ENCODE measurements at regions not wholly inside any gene's neighbourhood (a gene's known extent, or its start where the extent isn't known, plus 50 kb on each side); places are given as distances from the start of the nearest gene placed in this dataset.

- no peak overlapping the region for H2AFZ ChIP-seq (ENCODE audit: low read length)
- no peak overlapping the region for H3K4me3 ChIP-seq (ENCODE audit: low read length)
- no peak overlapping the region for H3K27ac ChIP-seq (ENCODE audit: low read length)
- no peak overlapping the region for H3K4me2 ChIP-seq (ENCODE audit: low read depth, low read length, poor library complexity, severe bottlenecking)
- no peaks in the 10 kb centered on the region for H3K4me1 ChIP-seq (ENCODE audit: low read length)
- no peaks in the 10 kb centered on the region for H4K20me1 ChIP-seq (ENCODE audit: insufficient read depth, low read depth, low read length)
- no peak overlapping the region for H3K9ac ChIP-seq (ENCODE audit: low read length)
- no peaks in the 10 kb centered on the region for H3K36me3 ChIP-seq (ENCODE audit: insufficient read depth, low read length)
- no peaks in the 10 kb centered on the region for H3K9me3 ChIP-seq (ENCODE audit: low read length)
- no peak for DNase-seq
- no peaks in the 10 kb centered on the region for H3K9me2 ChIP-seq (replicated peaks; ENCODE audit: insufficient read depth, low read length)
- no peaks in the 10 kb centered on the region for H3K79me2 ChIP-seq (ENCODE audit: low read length)
- H3K27me3 ChIP-seq (ENCODE audit: low read length): no peaks in the 10 kb centered on the region
Observed at GRCh38 chr9:89970701-89971100, 365.9 kb downstream of the GADD45G start.

GRCh38 chr9:89972535-89972934, 367.7 kb downstream of the GADD45G start:
- Histone ChIP-seq H3K36me3 (ENCODE audit: insufficient read depth, low read length) (no peaks in the 10 kb centered on the region), H2AFZ (ENCODE audit: low read length) (no peak overlapping the region), H3K9me3 (ENCODE audit: low read length) (no peaks in the 10 kb centered on the region), H3K4me3 (ENCODE audit: low read length) (no peak overlapping the region), H3K9me2 (replicated peaks; ENCODE audit: insufficient read depth, low read length) (no peaks in the 10 kb centered on the region), H3K4me1 (ENCODE audit: low read length) (no peaks in the 10 kb centered on the region), H3K27me3 (ENCODE audit: low read length) (no peaks in the 10 kb centered on the region), H3K79me2 (ENCODE audit: low read length) (no peaks in the 10 kb centered on the region), H3K9ac (ENCODE audit: low read length) (no peak overlapping the region), H3K4me2 (ENCODE audit: low read depth, low read length, poor library complexity, severe bottlenecking) (no peak overlapping the region), H3K27ac (ENCODE audit: low read length) (no peak overlapping the region), H4K20me1 (ENCODE audit: insufficient read depth, low read depth, low read length) (no peaks in the 10 kb centered on the region)
- DNase-seq: no peak

GRCh38 chr9:89974582-89974981, 369.8 kb downstream of the GADD45G start:
- Histone ChIP-seq H3K9ac (ENCODE audit: low read length) (no peak overlapping the region), H3K9me2 (replicated peaks; ENCODE audit: insufficient read depth, low read length) (no peaks in the 10 kb centered on the region), H3K4me3 (ENCODE audit: low read length) (no peak overlapping the region), H3K27ac (ENCODE audit: low read length) (no peak overlapping the region), H3K4me2 (ENCODE audit: low read depth, low read length, poor library complexity, severe bottlenecking) (no peak overlapping the region), H3K9me3 (ENCODE audit: low read length) (no peaks in the 10 kb centered on the region), H3K79me2 (ENCODE audit: low read length) (no peaks in the 10 kb centered on the region), H2AFZ (ENCODE audit: low read length) (no peak overlapping the region), H3K4me1 (ENCODE audit: low read length) (no peaks in the 10 kb centered on the region), H3K27me3 (ENCODE audit: low read length) (no peaks in the 10 kb centered on the region), H3K36me3 (ENCODE audit: insufficient read depth, low read length) (no peaks in the 10 kb centered on the region), H4K20me1 (ENCODE audit: insufficient read depth, low read depth, low read length) (no peaks in the 10 kb centered on the region)
- no peak for DNase-seq

GRCh38 chr9:89975024-89975423, 370.2 kb downstream of the GADD45G start:
- no peaks in the 10 kb centered on the region for H4K20me1 ChIP-seq (ENCODE audit: insufficient read depth, low read depth, low read length)
- no peaks in the 10 kb centered on the region for H3K27me3 ChIP-seq (ENCODE audit: low read length)
- no peaks in the 10 kb centered on the region for H3K9me2 ChIP-seq (replicated peaks; ENCODE audit: insufficient read depth, low read length)
- no peaks in the 10 kb centered on the region for H3K79me2 ChIP-seq (ENCODE audit: low read length)
- no peak overlapping the region for H3K4me2 ChIP-seq (ENCODE audit: low read depth, low read length, poor library complexity, severe bottlenecking)
- no peak overlapping the region for H2AFZ ChIP-seq (ENCODE audit: low read length)
- no peak for DNase-seq
- H3K4me3 ChIP-seq (ENCODE audit: low read length): no peak overlapping the region
- H3K9ac ChIP-seq (ENCODE audit: low read length): no peak overlapping the region
- no peaks in the 10 kb centered on the region for H3K9me3 ChIP-seq (ENCODE audit: low read length)
- no peaks in the 10 kb centered on the region for H3K36me3 ChIP-seq (ENCODE audit: insufficient read depth, low read length)
- H3K27ac ChIP-seq (ENCODE audit: low read length): no peak overlapping the region
- no peaks in the 10 kb centered on the region for H3K4me1 ChIP-seq (ENCODE audit: low read length)

- H2AFZ ChIP-seq (ENCODE audit: low read length): no peak overlapping the region
- no peak overlapping the region for H3K4me2 ChIP-seq (ENCODE audit: low read depth, low read length, poor library complexity, severe bottlenecking)
- H3K9me3 ChIP-seq (ENCODE audit: low read length): no peaks in the 10 kb centered on the region
- H3K79me2 ChIP-seq (ENCODE audit: low read length): no peaks in the 10 kb centered on the region
- DNase-seq: no peak
- H3K27ac ChIP-seq (ENCODE audit: low read length): no peak overlapping the region
- H3K4me1 ChIP-seq (ENCODE audit: low read length): no peaks in the 10 kb centered on the region
- H3K9ac ChIP-seq (ENCODE audit: low read length): no peak overlapping the region
- no peaks in the 10 kb centered on the region for H3K9me2 ChIP-seq (replicated peaks; ENCODE audit: insufficient read depth, low read length)
- H3K36me3 ChIP-seq (ENCODE audit: insufficient read depth, low read length): no peaks in the 10 kb centered on the region
- H4K20me1 ChIP-seq (ENCODE audit: insufficient read depth, low read depth, low read length): no peaks in the 10 kb centered on the region
- H3K27me3 ChIP-seq (ENCODE audit: low read length): no peaks in the 10 kb centered on the region
- no peak overlapping the region for H3K4me3 ChIP-seq (ENCODE audit: low read length)
Observed at GRCh38 chr9:89975630-89976029, 370.8 kb downstream of the GADD45G start.

- H2AFZ ChIP-seq (ENCODE audit: low read length): no peak overlapping the region
- H3K4me2 ChIP-seq (ENCODE audit: low read depth, low read length, poor library complexity, severe bottlenecking): no peak overlapping the region
- peak; percentile 46 for DNase-seq
- H3K9ac ChIP-seq (ENCODE audit: low read length): no peak overlapping the region
- no peak overlapping the region for H3K4me3 ChIP-seq (ENCODE audit: low read length)
- H3K27ac ChIP-seq (ENCODE audit: low read length): no peak overlapping the region
- no peaks in the 10 kb centered on the region for H3K9me2 ChIP-seq (replicated peaks; ENCODE audit: insufficient read depth, low read length)
- no peaks in the 10 kb centered on the region for H4K20me1 ChIP-seq (ENCODE audit: insufficient read depth, low read depth, low read length)
- no peaks in the 10 kb centered on the region for H3K36me3 ChIP-seq (ENCODE audit: insufficient read depth, low read length)
- H3K4me1 ChIP-seq (ENCODE audit: low read length): no peaks in the 10 kb centered on the region
- H3K79me2 ChIP-seq (ENCODE audit: low read length): no peaks in the 10 kb centered on the region
- no peaks in the 10 kb centered on the region for H3K9me3 ChIP-seq (ENCODE audit: low read length)
- no peaks in the 10 kb centered on the region for H3K27me3 ChIP-seq (ENCODE audit: low read length)
Observed at GRCh38 chr9:89978185-89978584, 373.4 kb downstream of the GADD45G start.

GRCh38 chr9:89980600-89980999, 375.8 kb downstream of the GADD45G start:
- Histone ChIP-seq H3K4me1 (ENCODE audit: low read length) (no peaks in the 10 kb centered on the region), H3K9ac (ENCODE audit: low read length) (no peak overlapping the region), H3K27me3 (ENCODE audit: low read length) (no peaks in the 10 kb centered on the region), H3K9me3 (ENCODE audit: low read length) (no peaks in the 10 kb centered on the region), H3K79me2 (ENCODE audit: low read length) (no peaks in the 10 kb centered on the region), H3K27ac (ENCODE audit: low read length) (no peak overlapping the region), H3K4me3 (ENCODE audit: low read length) (no peak overlapping the region), H3K9me2 (replicated peaks; ENCODE audit: insufficient read depth, low read length) (no peaks in the 10 kb centered on the region), H3K4me2 (ENCODE audit: low read depth, low read length, poor library complexity, severe bottlenecking) (no peak overlapping the region), H4K20me1 (ENCODE audit: insufficient read depth, low read depth, low read length) (no peaks in the 10 kb centered on the region), H3K36me3 (ENCODE audit: insufficient read depth, low read length) (no peaks in the 10 kb centered on the region), H2AFZ (ENCODE audit: low read length) (no peak overlapping the region)
- DNase-seq: no peak

- Histone ChIP-seq H3K79me2 (ENCODE audit: low read length) (no peaks in the 10 kb centered on the region), H2AFZ (ENCODE audit: low read length) (no peak overlapping the region), H3K9me3 (ENCODE audit: low read length) (no peaks in the 10 kb centered on the region)
Observed at GRCh38 chr9:89982016-89982415, 377.2 kb downstream of the GADD45G start.

GRCh38 chr9:89983411-89983810, 378.6 kb downstream of the GADD45G start:
- Histone ChIP-seq H3K36me3 (ENCODE audit: insufficient read depth, low read length) (no peaks in the 10 kb centered on the region), H3K79me2 (ENCODE audit: low read length) (no peaks in the 10 kb centered on the region), H3K9me3 (ENCODE audit: low read length) (no peaks in the 10 kb centered on the region), H2AFZ (ENCODE audit: low read length) (no peak overlapping the region), H3K4me3 (ENCODE audit: low read length) (no peak overlapping the region), H3K27ac (ENCODE audit: low read length) (no peak overlapping the region), H3K9ac (ENCODE audit: low read length) (no peak overlapping the region), H3K9me2 (replicated peaks; ENCODE audit: insufficient read depth, low read length) (no peaks in the 10 kb centered on the region), H3K4me1 (ENCODE audit: low read length) (no peaks in the 10 kb centered on the region), H3K27me3 (ENCODE audit: low read length) (no peaks in the 10 kb centered on the region), H4K20me1 (ENCODE audit: insufficient read depth, low read depth, low read length) (no peaks in the 10 kb centered on the region), H3K4me2 (ENCODE audit: low read depth, low read length, poor library complexity, severe bottlenecking) (no peak overlapping the region)
- DNase-seq: no peak

More at GRCh38 chr9:89982016-89982415, 377.2 kb downstream of the GADD45G start:
- Histone ChIP-seq H3K36me3 (ENCODE audit: insufficient read depth, low read length) (no peaks in the 10 kb centered on the region), H3K27me3 (ENCODE audit: low read length) (no peaks in the 10 kb centered on the region), H4K20me1 (ENCODE audit: insufficient read depth, low read depth, low read length) (no peaks in the 10 kb centered on the region), H3K9me2 (replicated peaks; ENCODE audit: insufficient read depth, low read length) (no peaks in the 10 kb centered on the region), H3K27ac (ENCODE audit: low read length) (no peak overlapping the region), H3K4me1 (ENCODE audit: low read length) (no peaks in the 10 kb centered on the region), H3K4me3 (ENCODE audit: low read length) (no peak overlapping the region), H3K4me2 (ENCODE audit: low read depth, low read length, poor library complexity, severe bottlenecking) (no peak overlapping the region), H3K9ac (ENCODE audit: low read length) (no peak overlapping the region)
- DNase-seq: no peak

Measured in Karpas-422 (cell line).